ENCODE measurements at regions not wholly inside any gene's neighbourhood (a gene's known extent, or its start where the extent isn't known, plus 50 kb on each side); places are given as distances from the start of the nearest gene placed in this dataset.
A peak's percentile ranks its signal among the peaks of the same experiment; 100 is the strongest.

- DNase-seq (ENCODE audit: low read depth), result no peak
- H3K4me3 ChIP-seq (ENCODE audit: low read length), result no peak overlapping the region
- TF ChIP-seq CTCF (conservative IDR thresholded peaks at IDR 0.05; ENCODE audit: low read length), result no peak
Observed at GRCh38 chr20:41818369-41818768, 200.2 kb upstream of the CHD6 start.

DNA sequence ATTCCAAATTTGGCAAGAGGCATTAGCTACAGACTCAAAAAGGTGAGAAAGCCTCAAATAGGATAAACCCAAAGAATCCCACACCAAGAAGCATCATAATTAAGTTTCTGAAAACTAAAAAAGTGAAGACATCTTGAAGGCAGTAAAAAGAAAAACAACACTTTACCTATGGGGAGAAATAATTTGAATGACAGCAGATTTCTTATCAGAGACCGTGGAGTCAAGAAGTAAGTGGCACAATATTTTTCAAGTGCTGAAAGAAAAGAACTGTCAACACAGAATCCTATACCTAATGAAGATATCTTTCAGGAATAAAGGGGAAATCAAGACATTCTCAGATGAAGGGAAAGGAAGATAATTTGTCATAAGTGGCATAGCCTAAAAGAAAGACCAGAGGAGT is 193.3 kb upstream of the CHD6 start:
- H3K4me3 ChIP-seq (ENCODE audit: low read length), result no peak overlapping the region
- no peak for TF ChIP-seq CTCF (conservative IDR thresholded peaks at IDR 0.05; ENCODE audit: low read length)
- DNase-seq (ENCODE audit: low read depth), result no peak

DNA sequence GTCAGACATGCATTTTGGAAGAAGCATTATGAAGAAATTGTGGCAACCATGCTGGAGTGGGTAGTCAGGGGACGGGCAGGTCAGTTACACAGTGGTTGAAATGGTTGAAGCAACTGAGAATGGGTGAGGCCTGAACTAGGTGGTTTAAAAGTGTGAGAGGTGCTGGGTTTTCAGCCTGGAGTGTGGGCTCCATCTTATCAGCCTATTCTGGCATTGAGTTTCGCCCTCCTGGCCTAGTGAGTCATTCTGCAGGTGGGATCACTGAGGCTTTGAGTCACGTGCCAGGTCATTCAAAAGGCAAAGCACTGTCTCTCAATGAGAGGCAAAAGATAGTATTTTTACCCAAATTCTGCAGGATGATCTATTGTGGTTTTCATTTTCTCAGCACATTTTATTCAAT is 181.9 kb upstream of the CHD6 start:
- no peak overlapping the region for H3K4me3 ChIP-seq (ENCODE audit: low read length)
- TF ChIP-seq CTCF (conservative IDR thresholded peaks at IDR 0.05; ENCODE audit: low read length), result no peak
- DNase-seq (ENCODE audit: low read depth), result no peak

GRCh38 chr20:41798930-41799502 is 180.8 kb upstream of the CHD6 start:
- DNase-seq (ENCODE audit: low read depth), result no peak
- no peak overlapping the region for H3K4me3 ChIP-seq (ENCODE audit: low read length)
- no peak for TF ChIP-seq CTCF (conservative IDR thresholded peaks at IDR 0.05; ENCODE audit: low read length)

DNA sequence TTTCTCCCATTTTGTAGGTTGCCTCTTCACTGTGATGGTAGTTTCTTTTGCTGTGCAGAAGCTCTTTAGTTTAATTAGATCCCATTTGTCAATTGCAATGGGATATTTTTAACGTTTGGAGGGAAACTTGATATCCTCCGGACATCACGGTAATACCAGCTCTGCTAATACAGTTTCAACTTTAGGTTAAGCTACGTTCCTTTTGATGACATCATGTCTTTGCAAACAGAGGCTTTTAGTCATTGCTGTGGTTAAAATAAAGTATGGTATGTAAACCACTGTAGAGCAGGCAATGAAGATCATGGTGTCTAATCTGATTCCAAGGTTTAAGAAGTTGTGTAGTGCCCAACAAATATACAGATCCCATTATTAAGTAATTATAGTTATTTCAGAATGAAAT is 168.0 kb upstream of the CHD6 start:
- DNase-seq (ENCODE audit: low read depth), result peak; percentile 5
- H3K4me3 ChIP-seq (ENCODE audit: low read length), result no peak overlapping the region
- TF ChIP-seq CTCF (conservative IDR thresholded peaks at IDR 0.05; ENCODE audit: low read length), result no peak

- DNase-seq (ENCODE audit: low read depth), result no peak
- TF ChIP-seq CTCF (conservative IDR thresholded peaks at IDR 0.05; ENCODE audit: low read length), result no peak
- H3K4me3 ChIP-seq (ENCODE audit: low read length), result no peak overlapping the region
Observed at GRCh38 chr20:41784209-41784958, 166.2 kb upstream of the CHD6 start.
